Caco-2 (cell line): ENCODE measurements at regions not wholly inside any gene's neighbourhood (a gene's known extent, or its start where the extent isn't known, plus 50 kb on each side); places are given as distances from the start of the nearest gene placed in this dataset.

Experiments
- BruUV-seq: library from RNA; stranded (reverse); fragments of 400-500 nt; replicated peaks from 2 replicates; lab custom pipeline; 2021; lab: Mats Ljungman, UMichigan
- CTCF ChIA-PET: fragments of 300-600 bp; sonication (Branson Sonifier 250); formaldehyde crosslinking; loops from one replicate; lab custom pipeline; 2022; ENCODE audit warnings: antibody characterized with exemption; lab: Charles Lee
- POLR2A ChIA-PET: fragments of 300-600 bp; sonication (Branson Sonifier 250); formaldehyde crosslinking; loops from one replicate; lab custom pipeline; 2022; ENCODE audit warnings: antibody characterized with exemption; lab: Charles Lee
- DNase-seq, 2 experiments: peaks; one replicate each; pipeline versions ENCODE4 v3.0.0 to v3.0.0-alpha.2; 2020 to 2022
- H3K27me3 ChIP-seq: replicated peaks from 2 replicates; pipeline ENCODE4 v1.6.0; 2011; ENCODE audit warnings: low read length; ENCODE audit not compliant: control insufficient read depth, insufficient read depth
- H3K36me3 ChIP-seq: 2 replicates; pipeline ENCODE4 v1.5.1; 2011; ENCODE audit warnings: low read length; ENCODE audit not compliant: control insufficient read depth, insufficient read depth
- H3K4me1 ChIP-seq: fragments of 250-450 bp; sonication (Bioruptor Pico); 2 replicates; pipeline ENCODE4 v1.5.1; 2020; ENCODE audit warnings: mild to moderate bottlenecking
- H3K4me3 ChIP-seq: 2 replicates; pipeline ENCODE4 v1.5.1; 2011; ENCODE audit warnings: low read depth, mild to moderate bottlenecking, control low read depth, low read length
- H3K9me3 ChIP-seq: fragments of 250-450 bp; sonication (Bioruptor Pico); 2 replicates; pipeline ENCODE4 v1.5.1; 2020; ENCODE audit warnings: mild to moderate bottlenecking, moderate library complexity
- H3K27ac Mint-ChIP-seq: one replicate; pipeline ENCODE4 v1.8.0; 2022; ENCODE audit warnings: mixed read lengths; ENCODE audit not compliant: unreplicated experiment
- H3K27me3 Mint-ChIP-seq: one replicate; pipeline ENCODE4 v1.8.0; 2022; ENCODE audit warnings: mixed read lengths; ENCODE audit not compliant: insufficient read depth, unreplicated experiment
- H3K36me3 Mint-ChIP-seq: one replicate; pipeline ENCODE4 v1.8.0; 2022; ENCODE audit warnings: mild to moderate bottlenecking, mixed read lengths; ENCODE audit not compliant: insufficient read depth, unreplicated experiment
- H3K4me1 Mint-ChIP-seq: one replicate; pipeline ENCODE4 v1.8.0; 2022; ENCODE audit warnings: low read depth, mixed read lengths; ENCODE audit not compliant: unreplicated experiment
- H3K4me3 Mint-ChIP-seq: one replicate; pipeline ENCODE4 v1.8.0; 2022; ENCODE audit warnings: mild to moderate bottlenecking, moderate library complexity, mixed read lengths; ENCODE audit not compliant: unreplicated experiment
- H3K9me3 Mint-ChIP-seq: one replicate; pipeline ENCODE4 v1.8.0; 2022; ENCODE audit warnings: mixed read lengths; ENCODE audit not compliant: unreplicated experiment
- CTCF ChIP-seq, 2 experiments: fragments of 200-600 bp in 1 of 2; IDR thresholded peaks; 1 replicate in 1 of 2; 2 replicates in 1 of 2; pipeline versions ENCODE4 v1.5.1 to v1.8.0; 2011 to 2022; ENCODE audit warnings: antibody characterized with exemption in 1 of 2, control low read depth in 1 of 2, inconsistent platforms in 1 of 2, low read depth in 1 of 2, low read length in 1 of 2, mild to moderate bottlenecking in 1 of 2, moderate library complexity in 1 of 2; ENCODE audit not compliant: insufficient read depth in 1 of 2, severe bottlenecking in 1 of 2, unreplicated experiment in 1 of 2
- intact Hi-C: fragments of 100-400 bp; cut with micrococcal nuclease; formaldehyde crosslinking; loops from one replicate; pipeline ENCODE4 v1.10.0; 2022; ENCODE audit not compliant: unreplicated experiment

DNA sequence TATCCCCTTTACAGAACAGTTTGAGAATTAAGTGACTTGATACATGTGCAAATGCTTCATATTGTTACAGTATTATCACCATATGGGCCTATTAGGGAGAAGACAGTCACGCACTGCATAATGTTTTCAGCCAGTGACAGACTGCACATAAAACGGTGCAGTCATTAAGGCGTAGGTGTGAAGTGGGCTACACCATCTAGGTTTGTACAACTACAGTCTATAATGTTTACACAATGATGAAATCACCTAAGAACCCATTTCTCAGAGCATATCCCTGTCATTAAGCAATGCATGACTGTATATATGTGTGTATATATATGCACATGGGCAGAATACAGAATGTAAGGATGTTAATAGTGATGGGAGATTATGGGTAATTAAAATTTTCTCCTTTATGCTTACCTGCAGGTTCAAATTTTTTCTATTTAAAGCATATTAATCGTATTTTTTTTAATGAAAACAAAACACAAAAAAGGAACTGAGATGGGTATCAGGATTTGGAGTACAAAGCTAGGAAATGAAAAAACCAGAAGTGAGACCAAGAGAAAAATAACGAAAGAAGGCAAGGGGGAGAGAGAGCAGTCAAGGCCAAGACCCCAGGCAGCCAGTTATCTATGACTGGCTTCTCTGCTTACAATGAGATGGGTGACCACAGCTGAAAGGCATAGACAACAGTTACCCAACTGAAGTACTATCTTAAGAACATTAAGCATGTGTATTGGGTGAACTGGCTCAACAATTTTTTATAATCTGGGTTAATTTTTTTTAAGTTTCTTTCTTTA, 122.9 kb upstream of the DAB1 start:
- intact Hi-C loops: no loop called here
- no TSS peak for BruUV-seq
- H3K9me3 ChIP-seq: no peaks in the 10 kb centered on the region
- Mint-ChIP-seq H3K27ac (no peak overlapping the region), H3K4me1 (no peaks in the 10 kb centered on the region), H3K36me3 (no peaks in the 10 kb centered on the region), H3K4me3 (no peak overlapping the region), H3K9me3 (no peaks in the 10 kb centered on the region), H3K27me3 (peaks cover 6% of the 10 kb centered on the region)
- H3K36me3 ChIP-seq: no peaks in the 10 kb centered on the region
- no peak for DNase-seq
- H3K4me3 ChIP-seq: no peak overlapping the region
- H3K27me3 ChIP-seq: no peaks in the 10 kb centered on the region
- ChIA-PET CTCF (no interaction called here), POLR2A (no interaction called here)
- no peaks in the 10 kb centered on the region for H3K4me1 ChIP-seq
- TF ChIP-seq CTCF (IDR thresholded peaks at IDR 0.05; ENCODE audit: insufficient read depth in 1 of 2, low read depth in 1 of 2, low read length in 1 of 2, severe bottlenecking in 1 of 2, unreplicated experiment in 1 of 2): no peak

- Histone ChIP-seq H3K4me3 (no peak overlapping the region), H3K36me3 (no peaks in the 10 kb centered on the region), H3K4me1 (no peaks in the 10 kb centered on the region), H3K9me3 (no peaks in the 10 kb centered on the region), H3K27me3 (no peaks in the 10 kb centered on the region)
- intact Hi-C loops: no loop called here
- TF ChIP-seq CTCF (IDR thresholded peaks at IDR 0.05; ENCODE audit: insufficient read depth in 1 of 2, low read depth in 1 of 2, low read length in 1 of 2, severe bottlenecking in 1 of 2, unreplicated experiment in 1 of 2): no peak
- no TSS peak for BruUV-seq
- POLR2A ChIA-PET: no interaction called here
- no peak overlapping the region for H3K4me3 Mint-ChIP-seq
- H3K36me3 Mint-ChIP-seq: no peaks in the 10 kb centered on the region
- CTCF ChIA-PET: no interaction called here
- DNase-seq: no peak
- no peaks in the 10 kb centered on the region for H3K9me3 Mint-ChIP-seq
- H3K27me3 Mint-ChIP-seq: no peaks in the 10 kb centered on the region
- H3K4me1 Mint-ChIP-seq: no peaks in the 10 kb centered on the region
- no peak overlapping the region for H3K27ac Mint-ChIP-seq
Observed at GRCh38 chr1:57544345-57544744, 120.5 kb upstream of the DAB1 start.

DNA sequence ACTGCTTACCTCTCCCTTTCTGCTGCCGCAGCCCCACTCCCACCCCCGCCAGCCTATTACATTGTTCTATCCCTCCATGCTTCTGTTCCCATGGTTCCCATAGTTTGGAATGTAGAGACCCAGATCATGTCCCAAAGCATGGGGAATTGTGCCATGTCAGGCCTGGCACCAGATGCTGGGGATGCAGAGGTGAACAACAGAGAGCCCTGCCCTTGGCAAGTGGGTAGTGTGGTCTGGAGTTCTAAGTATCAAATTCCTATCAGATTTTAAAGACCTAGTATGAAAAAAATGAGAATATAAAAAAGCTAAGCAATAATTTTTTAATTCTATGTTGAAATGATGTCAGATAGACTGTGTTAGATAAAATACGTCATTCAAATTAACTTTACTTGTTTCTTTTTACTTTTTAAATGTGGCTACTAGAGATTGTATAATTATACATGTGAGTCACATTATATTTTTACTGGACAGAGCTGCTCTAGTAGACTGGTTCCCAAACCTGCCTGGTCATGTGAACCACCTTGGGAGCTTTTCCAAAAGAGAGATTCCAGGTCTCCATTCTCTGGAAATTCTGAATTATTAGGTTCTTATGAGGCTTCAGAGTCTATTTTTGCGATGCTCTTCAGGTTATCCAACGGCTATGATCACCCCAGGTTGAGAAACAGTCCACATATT, 113.0 kb upstream of the DAB1 start:
- no peaks in the 10 kb centered on the region for H3K4me1 ChIP-seq
- POLR2A ChIA-PET: no interaction called here
- CTCF ChIA-PET: no interaction called here
- Mint-ChIP-seq H3K9me3 (no peaks in the 10 kb centered on the region), H3K27ac (no peak overlapping the region), H3K36me3 (no peaks in the 10 kb centered on the region), H3K4me1 (no peaks in the 10 kb centered on the region), H3K4me3 (no peak overlapping the region), H3K27me3 (no peaks in the 10 kb centered on the region)
- intact Hi-C loops: no loop called here
- no peak for TF ChIP-seq CTCF (IDR thresholded peaks at IDR 0.05; ENCODE audit: insufficient read depth in 1 of 2, low read depth in 1 of 2, low read length in 1 of 2, severe bottlenecking in 1 of 2, unreplicated experiment in 1 of 2)
- DNase-seq: no peak
- no peak overlapping the region for H3K4me3 ChIP-seq
- no peaks in the 10 kb centered on the region for H3K27me3 ChIP-seq
- H3K36me3 ChIP-seq: no peaks in the 10 kb centered on the region
- BruUV-seq: no TSS peak
- no peaks in the 10 kb centered on the region for H3K9me3 ChIP-seq
